Neural crest cell (in vitro differentiated cells): ENCODE measurements at regions not wholly inside any gene's neighbourhood (a gene's known extent, or its start where the extent isn't known, plus 50 kb on each side); places are given as distances from the start of the nearest gene placed in this dataset.

Experiments used
- DNase-seq: peaks from one replicate; pipeline ENCODE4 v3.0.0; 2021; ENCODE audit warnings: low read depth, mixed read lengths, low spot score
- H3K27ac Mint-ChIP-seq: one replicate; pipeline ENCODE4 v1.8.0; 2021; ENCODE audit warnings: mild to moderate bottlenecking, mixed read lengths; ENCODE audit not compliant: unreplicated experiment
- H3K27me3 Mint-ChIP-seq: 2 replicates; pipeline ENCODE4 v1.8.0; 2021; ENCODE audit warnings: low read depth, mild to moderate bottlenecking, mixed read lengths
- H3K36me3 Mint-ChIP-seq: 2 replicates; pipeline ENCODE4 v1.8.0; 2021; ENCODE audit warnings: low read depth, mild to moderate bottlenecking, mixed read lengths
- H3K4me1 Mint-ChIP-seq: 2 replicates; pipeline ENCODE4 v1.8.0; 2021; ENCODE audit warnings: mixed read lengths
- H3K4me3 Mint-ChIP-seq: one replicate; pipeline ENCODE4 v1.8.0; 2021; ENCODE audit warnings: mild to moderate bottlenecking, mixed read lengths
- H3K9me3 Mint-ChIP-seq: 2 replicates; pipeline ENCODE4 v1.8.0; 2021; ENCODE audit warnings: mixed read lengths
- TF ChIP-seq, protein P1 (sequence below): fragments of 200-600 bp; sonication (generic); conservative IDR thresholded peaks from 2 replicates; pipeline ENCODE4 v1.5.0; 2021; ENCODE audit warnings: antibody characterized with exemption, mild to moderate bottlenecking

DNA sequence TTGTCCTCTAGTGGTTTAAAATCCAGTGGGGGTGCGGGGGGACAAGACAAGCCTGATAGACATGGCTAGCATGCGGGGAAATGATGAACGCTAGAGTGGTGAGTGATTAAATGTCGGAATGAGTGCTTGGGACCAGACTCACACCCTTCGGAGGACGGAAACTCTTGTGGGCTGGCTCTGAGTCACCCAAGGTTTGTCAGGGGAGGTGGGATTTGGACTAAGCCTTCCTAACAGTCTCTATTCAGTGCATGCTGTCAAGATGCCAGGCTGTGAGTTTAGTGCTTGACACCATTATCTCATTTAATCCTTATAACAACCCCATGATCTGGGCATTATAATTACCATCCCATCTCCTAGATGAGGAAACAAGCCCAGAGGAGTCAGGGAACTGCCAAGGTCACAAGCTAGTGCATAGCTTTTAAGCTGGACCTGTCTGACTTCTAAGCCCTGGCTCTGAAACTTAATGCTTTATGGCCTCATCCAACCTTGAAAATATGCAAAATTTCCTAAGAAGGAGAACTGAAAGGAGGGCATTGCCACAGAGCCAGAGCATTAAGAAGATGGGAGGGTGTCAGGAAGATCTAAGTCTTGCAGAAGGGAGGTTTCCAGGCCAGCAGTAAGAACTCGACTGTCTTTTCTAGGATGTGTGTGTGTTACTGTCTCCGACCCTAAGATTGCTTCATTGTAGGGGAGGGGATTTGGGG lies 168.7 kb upstream of the LRFN2 start:
- no peaks in the 10 kb centered on the region for H3K27me3 Mint-ChIP-seq
- H3K27ac Mint-ChIP-seq, result peak overlapping the region; percentile 60
- no peaks in the 10 kb centered on the region for H3K4me1 Mint-ChIP-seq
- TF ChIP-seq, protein P1, sequence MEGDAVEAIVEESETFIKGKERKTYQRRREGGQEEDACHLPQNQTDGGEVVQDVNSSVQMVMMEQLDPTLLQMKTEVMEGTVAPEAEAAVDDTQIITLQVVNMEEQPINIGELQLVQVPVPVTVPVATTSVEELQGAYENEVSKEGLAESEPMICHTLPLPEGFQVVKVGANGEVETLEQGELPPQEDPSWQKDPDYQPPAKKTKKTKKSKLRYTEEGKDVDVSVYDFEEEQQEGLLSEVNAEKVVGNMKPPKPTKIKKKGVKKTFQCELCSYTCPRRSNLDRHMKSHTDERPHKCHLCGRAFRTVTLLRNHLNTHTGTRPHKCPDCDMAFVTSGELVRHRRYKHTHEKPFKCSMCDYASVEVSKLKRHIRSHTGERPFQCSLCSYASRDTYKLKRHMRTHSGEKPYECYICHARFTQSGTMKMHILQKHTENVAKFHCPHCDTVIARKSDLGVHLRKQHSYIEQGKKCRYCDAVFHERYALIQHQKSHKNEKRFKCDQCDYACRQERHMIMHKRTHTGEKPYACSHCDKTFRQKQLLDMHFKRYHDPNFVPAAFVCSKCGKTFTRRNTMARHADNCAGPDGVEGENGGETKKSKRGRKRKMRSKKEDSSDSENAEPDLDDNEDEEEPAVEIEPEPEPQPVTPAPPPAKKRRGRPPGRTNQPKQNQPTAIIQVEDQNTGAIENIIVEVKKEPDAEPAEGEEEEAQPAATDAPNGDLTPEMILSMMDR, result no peak
- no peaks in the 10 kb centered on the region for H3K36me3 Mint-ChIP-seq
- H3K4me3 Mint-ChIP-seq, result no peak overlapping the region
- DNase-seq, result no peak
- no peaks in the 10 kb centered on the region for H3K9me3 Mint-ChIP-seq

DNA sequence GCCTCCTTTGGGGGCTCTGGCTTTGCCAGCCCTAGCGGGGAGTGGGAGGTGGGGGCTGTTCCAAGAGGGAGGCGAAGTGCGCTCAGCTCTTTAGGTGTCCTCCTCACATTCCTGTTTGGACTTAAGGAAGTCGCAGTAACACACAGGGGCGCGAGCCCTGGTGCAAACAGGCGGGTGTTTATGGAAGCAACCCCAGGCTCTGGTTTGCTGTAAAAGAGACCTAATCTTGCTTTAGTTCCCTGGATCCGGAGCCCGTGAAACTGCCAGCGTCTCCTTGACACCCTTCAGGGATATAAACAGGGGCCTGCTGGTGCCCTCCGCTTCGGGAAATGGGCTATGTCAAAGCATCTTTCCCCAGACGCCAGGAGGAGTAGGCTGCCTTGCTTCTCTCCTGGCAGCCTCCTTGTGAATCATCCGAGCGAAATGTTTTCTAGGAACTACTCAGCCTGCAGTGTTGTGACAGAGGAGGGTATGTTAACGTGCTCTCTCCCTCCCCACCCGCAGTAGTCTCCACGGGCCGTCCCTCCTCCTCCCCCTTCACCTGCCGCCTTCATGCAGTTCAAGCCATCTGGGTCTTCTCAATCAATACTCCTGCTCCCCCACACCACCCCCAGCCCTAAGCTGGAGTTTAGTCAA lies 168.0 kb upstream of the LRFN2 start:
- Mint-ChIP-seq H3K27ac (peak overlapping the region; percentile 60), H3K4me3 (no peak overlapping the region), H3K9me3 (no peaks in the 10 kb centered on the region), H3K4me1 (no peaks in the 10 kb centered on the region), H3K27me3 (no peaks in the 10 kb centered on the region), H3K36me3 (no peaks in the 10 kb centered on the region)
- no peak for DNase-seq
- TF ChIP-seq, protein P1, result no peak

DNA sequence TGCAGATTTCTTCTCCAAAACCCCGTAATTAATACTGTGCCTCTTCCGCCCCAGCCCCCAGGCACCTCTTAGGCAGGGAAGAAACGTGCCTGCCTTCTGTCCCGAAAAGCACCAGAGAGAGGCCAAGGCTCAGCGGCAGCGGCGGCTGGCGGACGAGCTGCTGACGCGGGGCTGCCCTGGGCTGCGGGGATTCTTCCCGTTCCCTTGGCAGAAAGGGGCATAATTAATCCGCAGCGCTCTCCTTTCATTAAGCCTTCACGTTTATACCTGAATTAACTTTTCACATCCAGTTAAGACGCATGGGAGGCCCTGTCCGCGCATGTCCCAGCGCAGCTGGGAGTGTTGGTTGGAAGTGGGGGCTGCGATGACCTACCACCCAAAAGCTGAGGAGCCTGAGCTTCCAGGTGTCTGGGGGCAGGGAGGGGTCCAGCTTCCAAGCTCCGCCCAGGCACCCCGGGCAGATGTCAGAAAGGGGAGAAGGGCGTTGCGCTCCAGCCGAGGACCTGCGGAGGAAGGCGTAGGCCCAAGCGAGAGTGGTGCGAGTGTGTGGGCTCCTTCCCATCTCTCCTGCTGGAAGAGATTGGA lies 167.4 kb upstream of the LRFN2 start:
- Mint-ChIP-seq H3K27me3 (no peaks in the 10 kb centered on the region), H3K4me3 (no peak overlapping the region), H3K27ac (no peak overlapping the region), H3K4me1 (no peaks in the 10 kb centered on the region), H3K9me3 (no peaks in the 10 kb centered on the region), H3K36me3 (no peaks in the 10 kb centered on the region)
- DNase-seq, result no peak
- TF ChIP-seq, protein P1, result no peak

DNA sequence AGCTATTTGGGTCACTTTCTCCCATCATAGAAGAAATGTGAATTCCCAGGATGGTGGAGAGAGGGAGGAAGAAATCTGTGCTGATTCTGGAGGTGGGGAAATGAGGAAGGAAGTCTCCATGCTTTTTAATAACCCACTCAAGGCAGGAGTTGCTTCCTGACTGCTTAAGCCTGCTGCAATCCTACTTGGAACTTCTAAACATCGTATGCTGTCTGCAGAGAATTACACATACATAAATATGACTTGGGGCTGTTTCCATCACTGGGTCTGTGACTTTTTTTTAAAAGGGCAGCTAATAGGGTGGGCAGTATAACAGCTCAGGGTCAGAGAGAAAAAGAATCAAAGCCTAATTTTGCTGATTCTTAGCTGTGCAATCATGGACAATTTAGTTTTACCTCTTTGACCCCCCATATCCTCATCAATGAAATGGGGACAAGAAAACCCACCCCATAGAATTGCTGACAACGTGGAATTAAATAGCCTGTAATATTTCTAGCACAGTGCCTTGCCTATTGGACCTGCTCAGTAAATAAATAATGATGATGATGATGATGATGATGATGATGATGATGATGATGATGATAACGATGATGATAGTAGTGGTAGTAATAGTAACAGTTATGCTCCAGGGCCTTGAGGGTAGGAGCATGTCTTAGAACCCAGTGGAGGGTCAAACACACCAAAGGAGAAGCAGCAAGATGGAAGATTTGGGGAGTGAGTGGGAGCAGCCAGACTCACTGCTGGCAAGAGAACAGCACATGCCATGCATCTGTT lies 166.7 kb upstream of the LRFN2 start:
- no peaks in the 10 kb centered on the region for H3K36me3 Mint-ChIP-seq
- H3K4me1 Mint-ChIP-seq, result no peaks in the 10 kb centered on the region
- no peak overlapping the region for H3K4me3 Mint-ChIP-seq
- no peak overlapping the region for H3K27ac Mint-ChIP-seq
- no peak for DNase-seq
- no peaks in the 10 kb centered on the region for H3K9me3 Mint-ChIP-seq
- H3K27me3 Mint-ChIP-seq, result no peaks in the 10 kb centered on the region
- TF ChIP-seq, protein P1, result no peak

DNA sequence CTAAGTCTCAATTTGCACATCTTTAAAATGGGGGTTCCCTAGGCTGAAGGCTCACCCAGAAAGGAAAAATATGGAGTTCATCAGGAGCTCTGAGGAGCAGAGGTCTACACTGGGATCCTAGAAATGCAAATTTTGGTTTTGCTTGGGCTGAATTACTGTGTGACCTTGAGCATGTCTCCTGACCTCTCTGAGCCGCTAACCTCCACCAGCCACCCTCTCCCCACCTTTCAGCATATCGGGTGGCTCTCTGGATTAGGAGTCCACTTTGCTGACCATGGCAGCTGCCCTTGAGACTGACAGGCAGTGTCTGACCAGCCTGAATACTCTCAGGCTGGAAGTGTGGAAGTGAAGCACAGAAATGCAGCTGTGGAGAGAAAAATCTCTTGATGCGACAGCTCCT lies 165.9 kb upstream of the LRFN2 start:
- no peak overlapping the region for H3K27ac Mint-ChIP-seq
- no peaks in the 10 kb centered on the region for H3K4me1 Mint-ChIP-seq
- H3K4me3 Mint-ChIP-seq, result no peak overlapping the region
- peaks cover under 1% of the 10 kb centered on the region for H3K27me3 Mint-ChIP-seq
- no peaks in the 10 kb centered on the region for H3K36me3 Mint-ChIP-seq
- no peak for DNase-seq
- no peaks in the 10 kb centered on the region for H3K9me3 Mint-ChIP-seq
- TF ChIP-seq, protein P1, result no peak
